HG02759 (cell line): ENCODE measurements at regions not wholly inside any gene's neighbourhood (a gene's known extent, or its start where the extent isn't known, plus 50 kb on each side); places are given as distances from the start of the nearest gene placed in this dataset.

Source experiments
- ATAC-seq: cut with Tn5 transposase; IDR thresholded peaks from one replicate; pipeline ENCODE4 v1.9.1; 2021; ENCODE audit warnings: mild to moderate bottlenecking, moderate library complexity; ENCODE audit not compliant: unreplicated experiment

DNA sequence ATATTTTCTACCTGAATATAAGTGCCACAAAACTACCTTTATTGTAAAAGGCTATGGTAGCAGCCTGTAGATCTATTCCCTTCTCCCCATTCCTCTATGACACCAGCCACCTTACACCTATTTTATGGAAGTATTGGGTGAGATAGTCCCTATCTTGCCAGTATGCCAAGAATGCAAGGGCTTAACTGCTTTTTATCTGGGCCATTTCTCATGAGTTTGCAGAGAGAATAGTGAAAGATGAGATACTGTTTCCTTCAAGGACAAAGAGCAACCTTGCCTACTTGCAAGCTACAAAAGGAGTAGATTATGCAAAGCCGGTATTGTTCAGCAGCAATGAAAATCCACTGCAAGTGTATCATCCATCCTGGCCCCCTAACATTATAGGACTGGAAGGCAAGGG, 1775.6 kb upstream of the SEL1L start:
- no peak for ATAC-seq

DNA sequence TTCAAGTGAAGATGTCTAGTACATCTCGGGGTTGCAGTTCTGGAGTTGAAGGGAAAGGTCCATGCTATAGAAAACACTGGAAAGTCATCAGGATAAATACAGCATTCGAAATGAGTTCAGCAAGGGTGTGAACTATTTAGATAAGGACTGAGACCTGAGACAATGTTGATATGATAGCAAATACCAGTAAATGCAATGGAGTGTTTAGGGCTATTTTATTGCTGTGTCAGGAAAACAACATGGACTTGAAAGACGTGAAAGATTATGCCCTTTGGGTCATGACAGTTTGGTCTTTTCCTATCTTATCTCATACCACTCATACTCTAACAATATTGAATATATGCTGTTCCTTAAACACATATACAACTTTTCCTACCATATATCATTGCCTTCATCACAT, 1776.2 kb upstream of the SEL1L start:
- no peak for ATAC-seq

DNA sequence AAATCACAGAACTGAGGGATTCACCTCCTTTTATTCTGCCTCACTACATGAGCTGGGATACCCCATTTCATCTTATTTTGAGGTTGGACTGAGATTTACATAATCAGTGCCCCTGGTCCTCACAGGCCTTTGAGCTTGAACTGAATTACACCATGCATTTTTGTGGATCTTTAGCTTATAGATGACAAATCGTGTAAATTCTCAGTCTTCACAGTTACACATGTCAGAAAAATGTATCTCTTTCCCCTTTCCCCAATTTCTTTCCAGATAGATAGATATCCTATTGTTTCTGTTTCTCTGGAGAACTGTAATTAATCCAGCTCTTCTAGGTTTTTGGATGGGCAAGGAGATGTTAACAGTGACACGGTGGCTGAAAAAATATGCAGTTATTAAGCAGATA, 1778.9 kb upstream of the SEL1L start:
- ATAC-seq, result no peak

DNA sequence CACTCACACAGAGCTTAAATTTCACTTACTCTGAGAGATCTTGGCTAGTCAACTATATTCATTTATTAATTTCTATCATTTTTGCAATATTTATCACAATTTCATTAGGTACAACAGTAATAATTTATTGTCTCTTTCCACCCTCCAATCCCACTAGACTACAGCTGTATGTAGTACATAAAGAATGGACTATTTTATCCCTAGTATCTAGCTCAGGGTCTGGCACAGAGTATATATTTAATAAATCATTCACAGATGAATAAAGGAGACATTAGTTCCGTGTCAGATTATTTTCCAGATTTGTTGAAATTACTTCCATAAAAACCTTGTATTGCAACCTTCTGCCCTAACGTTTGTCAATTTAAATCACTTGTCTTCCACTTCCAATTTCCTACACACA, 1781.1 kb upstream of the SEL1L start:
- ATAC-seq, result no peak

DNA sequence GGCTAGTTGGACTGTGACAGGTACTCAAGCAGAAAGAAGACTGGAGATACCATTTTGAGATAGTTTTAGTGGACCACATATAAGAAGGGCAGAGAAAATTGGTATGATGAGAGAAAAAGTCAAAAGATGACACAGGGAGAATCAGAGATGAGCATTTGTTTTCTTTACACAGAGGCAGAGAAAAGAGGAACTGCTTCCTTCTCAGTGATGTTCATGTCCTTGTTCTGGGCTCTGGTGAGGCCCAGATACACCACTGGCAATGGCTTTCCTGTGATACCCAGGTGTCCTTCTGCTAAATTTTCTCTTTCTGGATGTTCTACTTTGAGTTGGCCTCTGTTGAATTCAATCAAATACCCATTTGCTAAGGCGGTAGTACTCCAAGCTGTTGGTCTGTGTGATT, 1782.7 kb upstream of the SEL1L start:
- no peak for ATAC-seq

DNA sequence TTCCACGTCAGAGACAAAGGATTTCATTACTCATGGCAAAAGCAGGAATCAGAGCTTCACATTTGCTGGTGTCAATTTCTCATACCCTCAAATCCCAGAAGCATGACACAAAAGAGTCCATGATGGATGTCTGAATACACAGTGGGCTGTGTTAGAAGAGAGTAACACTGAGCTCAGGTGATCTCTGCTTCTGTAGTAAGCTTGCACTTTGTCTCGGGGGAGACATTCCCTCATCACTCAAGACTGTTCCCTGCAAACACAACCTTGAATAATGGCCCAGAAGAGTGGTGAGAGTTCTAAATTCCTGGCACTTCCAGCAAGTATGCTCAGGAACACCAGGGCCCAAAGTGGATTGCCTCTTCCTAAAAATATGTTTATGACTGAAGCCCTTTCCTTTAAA, 1787.2 kb upstream of the SEL1L start:
- no peak for ATAC-seq

DNA sequence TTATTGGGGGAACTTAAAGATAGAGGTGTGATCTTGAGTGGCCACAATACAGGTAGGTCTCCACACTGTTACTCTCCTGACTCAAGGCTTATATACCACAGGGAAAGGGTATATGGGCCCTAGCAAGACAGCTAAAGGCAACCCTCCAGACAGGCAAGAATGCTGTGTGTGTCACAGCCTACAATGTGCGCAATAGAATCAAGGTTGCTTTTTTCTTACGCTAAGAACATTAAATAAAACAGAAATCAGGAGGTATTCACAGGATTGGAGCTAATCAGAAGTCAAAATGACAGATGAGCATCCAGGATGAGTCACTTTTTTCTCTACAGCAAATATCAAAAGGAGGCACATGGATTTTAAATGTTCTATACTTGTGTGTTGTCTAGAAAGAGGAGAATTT, 1797.9 kb upstream of the SEL1L start:
- ATAC-seq, result no peak

DNA sequence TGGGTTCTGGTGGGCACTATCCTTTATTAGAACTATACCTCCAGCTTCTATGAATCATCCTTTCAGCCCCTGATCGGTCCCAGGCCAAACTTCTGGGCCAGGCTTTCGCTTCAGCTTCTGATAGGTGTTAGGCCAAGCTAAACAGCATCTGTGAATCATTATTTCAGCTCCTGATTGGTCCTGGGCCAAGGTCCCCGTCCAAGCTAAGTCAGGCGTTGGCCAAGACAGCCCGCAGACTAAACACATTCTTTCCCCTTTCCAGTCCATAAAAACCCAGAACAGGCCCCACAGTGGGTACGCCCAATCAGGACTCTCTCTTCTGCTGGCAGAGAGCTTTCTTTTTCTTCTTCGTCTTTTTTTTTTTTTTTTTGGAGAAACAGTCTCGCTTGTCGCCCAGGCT, 1808.9 kb upstream of the SEL1L start:
- ATAC-seq, result no peak

DNA sequence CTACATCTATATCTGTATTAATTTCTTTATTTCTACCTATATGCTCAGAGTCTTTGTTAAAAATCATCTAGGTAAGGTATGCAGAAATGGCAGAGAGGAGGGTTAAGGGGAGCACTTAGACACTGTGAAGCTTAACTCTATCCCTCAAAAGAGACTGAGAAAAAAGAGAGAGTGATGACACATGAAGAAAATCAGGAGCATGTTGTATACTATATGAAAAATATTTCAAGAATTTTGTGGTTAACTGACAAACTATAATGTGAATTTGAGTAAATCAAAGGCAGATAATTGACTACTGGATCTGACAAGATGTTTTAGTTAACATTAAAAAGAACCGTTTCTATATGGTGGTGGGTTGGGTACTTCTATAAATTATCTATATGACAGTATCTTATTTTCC, 1814.2 kb upstream of the SEL1L start:
- no peak for ATAC-seq

DNA sequence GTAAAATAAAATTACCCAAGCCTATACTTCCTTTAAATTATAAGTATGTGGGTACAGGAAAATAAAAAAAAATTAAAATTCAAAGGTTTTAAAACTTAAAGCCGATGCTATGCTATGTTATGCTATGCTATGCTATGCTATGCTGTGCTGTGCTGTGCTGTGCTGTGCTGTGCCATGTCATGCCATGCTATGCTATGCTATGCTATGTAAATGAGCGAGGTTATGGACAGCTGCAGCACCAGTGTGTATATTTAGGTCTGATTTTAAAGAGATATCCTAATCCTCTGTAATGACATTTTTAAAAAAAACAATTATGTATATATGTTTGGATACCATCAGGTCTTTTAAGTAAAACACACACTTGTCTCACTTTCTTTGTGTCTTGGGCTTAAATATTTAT, 1822.0 kb upstream of the SEL1L start:
- ATAC-seq, result no peak

DNA sequence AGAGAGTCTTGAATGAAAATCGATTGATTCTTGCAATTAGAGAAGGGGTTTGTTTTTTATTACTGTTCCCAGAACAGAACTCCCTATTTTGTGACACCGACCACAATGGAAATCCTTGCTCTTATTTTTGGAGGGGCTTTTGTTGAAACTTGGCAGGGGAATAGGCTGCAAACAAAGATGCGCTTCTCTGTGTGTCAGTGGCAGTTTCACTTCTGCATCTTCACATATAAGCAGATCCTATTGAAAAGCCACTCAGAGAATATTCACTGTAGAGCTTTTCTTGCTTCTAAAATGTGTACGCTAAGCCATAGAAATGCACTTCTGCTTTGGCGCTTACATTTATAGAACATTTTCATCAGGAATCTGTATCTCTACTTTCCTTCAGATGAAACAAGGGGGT, 1822.4 kb upstream of the SEL1L start:
- no peak for ATAC-seq

DNA sequence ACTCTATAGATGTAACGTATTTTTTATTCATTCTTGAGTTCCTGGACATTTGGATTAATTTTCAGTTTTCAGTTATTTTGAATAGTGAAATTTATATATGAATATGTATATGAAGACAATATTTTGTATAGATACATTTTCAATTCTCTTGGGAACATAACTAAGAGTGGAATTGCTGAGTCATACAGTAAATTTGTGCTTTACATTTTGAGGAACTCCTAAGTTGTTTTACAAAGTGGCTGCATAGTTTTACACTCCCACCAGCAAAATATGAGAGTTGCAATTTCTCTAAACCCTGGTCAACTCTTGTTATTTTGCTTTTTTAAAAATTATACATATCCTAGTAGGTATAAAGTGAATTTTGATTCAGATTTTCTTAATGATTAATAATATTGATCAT, 1838.6 kb upstream of the SEL1L start:
- no peak for ATAC-seq

DNA sequence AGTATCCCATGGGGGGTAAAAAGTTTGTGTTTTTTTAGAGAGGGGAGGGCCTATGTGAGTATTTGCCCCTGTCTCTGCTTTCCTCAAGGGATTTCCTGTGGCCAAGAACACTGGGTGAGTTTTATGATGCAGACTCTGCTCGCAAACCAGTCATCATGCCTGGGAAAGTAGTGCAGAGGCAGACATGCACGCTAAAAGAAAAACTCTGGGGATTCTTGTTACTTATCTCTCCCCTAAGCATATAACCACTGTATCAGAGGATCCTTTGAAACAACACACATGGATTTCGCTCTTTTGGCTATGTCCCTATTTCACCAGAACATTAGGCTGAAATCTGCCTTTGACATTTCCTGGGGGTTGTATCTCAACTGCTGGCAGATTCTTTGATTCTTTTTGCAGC, 1845.8 kb upstream of the SEL1L start:
- ATAC-seq, result no peak

DNA sequence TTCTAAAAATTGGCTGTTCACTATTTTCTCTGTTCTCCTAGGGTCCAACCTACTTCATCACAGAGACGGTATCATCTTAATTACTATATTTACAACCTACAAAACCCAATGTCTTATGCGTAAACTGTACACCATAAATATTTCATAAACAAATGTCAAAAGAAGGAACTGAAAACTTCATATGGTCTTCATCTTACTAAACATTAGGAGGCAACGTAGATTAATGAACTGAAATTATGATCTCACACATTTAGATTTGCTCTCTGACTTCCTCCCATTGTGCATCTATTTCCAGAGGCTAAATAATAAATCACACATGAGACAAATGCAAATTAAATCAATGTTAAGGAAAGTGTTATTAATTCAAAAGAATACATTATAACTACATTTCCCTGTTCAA, 1850.6 kb upstream of the SEL1L start:
- ATAC-seq, result no peak

DNA sequence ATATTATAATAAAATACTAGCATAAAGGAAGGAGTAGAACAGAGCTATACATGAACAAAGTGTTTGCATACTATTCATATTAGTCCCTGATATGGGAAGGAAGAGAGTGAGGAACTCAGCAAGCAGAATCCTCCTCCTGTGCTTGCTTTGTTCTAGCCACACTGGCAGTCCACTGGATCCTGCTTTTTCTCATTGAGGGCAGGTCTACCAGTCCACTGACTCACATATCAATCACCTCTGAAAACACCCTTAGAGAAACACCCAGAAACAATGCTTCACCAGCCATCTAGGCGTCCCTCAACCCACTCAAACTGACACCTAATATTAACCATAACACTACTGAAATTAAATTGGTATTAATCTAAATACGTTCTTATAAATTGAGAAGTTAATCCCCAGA, 1861.7 kb upstream of the SEL1L start:
- ATAC-seq, result no peak

DNA sequence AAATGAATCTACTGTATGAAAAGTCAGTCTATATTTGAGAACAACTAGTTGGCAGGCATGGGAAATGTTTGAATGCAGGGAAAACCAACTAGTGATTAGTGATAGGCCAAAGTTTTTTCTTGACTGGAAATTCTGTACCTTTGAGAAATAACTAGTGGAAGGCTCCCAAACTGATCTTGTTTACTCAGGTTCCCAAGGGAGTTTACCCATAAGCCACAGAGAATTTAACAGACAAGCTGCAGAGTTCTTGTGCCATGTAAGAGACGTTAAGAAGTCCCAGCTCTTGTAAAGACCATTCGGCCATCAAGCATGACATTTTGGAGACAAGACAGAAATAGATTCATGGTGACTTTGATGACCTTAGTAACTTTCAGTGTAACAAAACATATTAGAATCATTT, 1882.8 kb upstream of the SEL1L start:
- ATAC-seq, result no peak

DNA sequence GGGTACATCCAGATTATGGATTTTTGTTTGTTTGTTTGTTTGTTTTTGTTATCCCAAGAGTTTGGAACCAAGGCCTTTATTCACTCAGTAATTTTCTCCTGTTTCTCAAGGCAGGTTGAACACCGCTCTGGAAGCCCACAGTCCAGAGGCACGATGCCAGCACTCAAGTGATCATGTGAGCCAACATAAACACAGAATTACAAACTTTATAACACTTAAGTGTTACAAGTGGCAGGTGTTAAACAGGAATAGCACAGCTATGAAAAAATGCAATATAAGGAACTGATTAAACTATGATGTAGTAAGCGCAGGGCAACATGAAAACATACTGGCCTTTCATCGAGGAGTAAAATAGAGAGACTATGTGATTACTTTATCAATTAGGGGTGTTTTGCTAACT, 1885.8 kb upstream of the SEL1L start:
- no peak for ATAC-seq

DNA sequence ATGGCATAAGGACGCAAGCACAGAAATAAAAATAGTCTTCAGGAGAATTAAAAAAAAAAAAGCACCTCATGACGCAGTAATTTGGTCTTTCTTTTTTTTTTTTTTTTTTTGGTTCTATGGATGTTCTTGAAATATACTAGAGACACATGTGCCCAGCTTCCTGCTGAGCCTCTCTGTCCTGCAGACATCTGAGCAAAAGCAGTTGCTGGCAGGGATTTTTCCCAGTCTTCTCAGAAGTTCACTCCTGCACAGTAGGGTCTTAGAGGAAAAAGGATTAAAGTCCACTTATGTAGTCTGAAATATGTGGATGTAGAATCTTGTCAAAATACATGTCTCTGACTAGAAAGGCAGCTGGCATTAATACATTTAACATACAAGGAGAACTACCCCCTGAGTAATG, 1888.1 kb upstream of the SEL1L start:
- no peak for ATAC-seq

DNA sequence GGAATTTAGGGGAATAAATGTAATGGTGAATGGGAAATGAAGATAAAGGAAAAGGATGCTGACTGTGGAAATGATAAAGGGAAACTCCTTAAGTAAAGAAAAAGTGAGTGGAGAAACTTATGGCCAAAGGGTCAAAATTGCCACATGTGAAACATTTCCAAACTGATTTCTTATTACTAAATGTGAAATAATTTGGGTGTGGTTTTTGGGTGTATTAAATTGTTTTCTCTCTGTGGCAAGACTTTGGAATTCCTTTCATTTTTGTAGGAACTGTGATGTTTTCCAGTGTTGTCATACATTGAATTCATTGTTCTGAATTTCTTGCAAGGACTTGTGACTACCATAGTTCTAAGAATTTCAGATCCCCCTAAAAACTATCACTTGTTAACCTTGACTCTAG, 1891.5 kb upstream of the SEL1L start:
- no peak for ATAC-seq

DNA sequence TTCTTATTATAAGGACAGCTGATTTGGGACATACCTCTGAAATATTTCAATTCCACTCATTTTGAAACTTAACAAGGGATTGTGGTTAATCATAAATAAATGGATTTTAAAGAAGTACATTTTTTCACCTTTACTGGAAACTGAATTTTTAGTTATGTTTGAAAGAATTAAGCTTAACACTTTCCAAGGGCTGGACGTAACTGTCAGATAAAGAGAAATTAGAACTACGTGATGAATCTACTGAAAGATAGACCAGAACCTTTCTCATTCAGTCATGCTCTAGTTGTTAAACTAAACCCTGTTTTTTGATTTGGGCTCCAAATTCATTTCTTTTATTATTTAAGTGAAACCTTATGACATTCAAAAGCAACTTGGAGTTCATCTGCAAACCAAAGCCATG, 1892.1 kb upstream of the SEL1L start:
- ATAC-seq, result no peak

DNA sequence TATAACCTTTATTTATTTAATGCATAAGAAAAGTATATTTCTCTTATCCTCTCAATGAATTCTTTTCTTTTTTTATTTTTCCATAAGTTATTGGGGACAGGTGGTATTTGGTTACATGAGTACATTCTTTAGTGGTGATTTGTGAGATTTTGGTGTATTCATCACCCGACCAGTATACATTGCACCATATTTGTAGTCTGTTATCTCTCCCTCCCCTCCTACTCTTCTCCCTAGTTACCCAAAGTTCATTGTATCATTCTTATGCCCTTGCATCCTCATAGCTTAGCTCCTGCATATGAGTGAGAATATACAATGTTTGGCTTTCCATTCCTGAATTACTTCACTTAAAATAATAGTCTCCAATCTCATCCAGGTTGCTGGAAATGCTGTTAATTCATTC, 1900.0 kb upstream of the SEL1L start:
- no peak for ATAC-seq

DNA sequence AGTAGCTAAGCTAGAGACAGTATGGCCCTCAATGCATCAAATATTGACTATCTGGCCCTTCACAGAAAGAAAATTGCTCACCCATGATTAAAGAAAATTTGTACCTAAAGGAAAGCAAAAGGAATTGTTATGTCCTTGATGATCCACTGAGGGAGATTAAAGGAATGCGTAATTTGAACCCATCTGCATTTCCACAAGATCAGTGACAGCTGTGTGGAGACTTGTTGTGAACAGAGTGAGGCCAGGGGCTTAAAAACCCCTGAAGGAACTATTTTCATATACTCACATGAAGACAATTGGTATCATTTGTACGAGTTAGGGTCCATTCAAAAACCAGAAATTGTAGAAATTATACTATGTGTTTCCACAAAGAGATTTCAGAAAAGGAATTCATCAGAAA, 1908.1 kb upstream of the SEL1L start:
- no peak for ATAC-seq

DNA sequence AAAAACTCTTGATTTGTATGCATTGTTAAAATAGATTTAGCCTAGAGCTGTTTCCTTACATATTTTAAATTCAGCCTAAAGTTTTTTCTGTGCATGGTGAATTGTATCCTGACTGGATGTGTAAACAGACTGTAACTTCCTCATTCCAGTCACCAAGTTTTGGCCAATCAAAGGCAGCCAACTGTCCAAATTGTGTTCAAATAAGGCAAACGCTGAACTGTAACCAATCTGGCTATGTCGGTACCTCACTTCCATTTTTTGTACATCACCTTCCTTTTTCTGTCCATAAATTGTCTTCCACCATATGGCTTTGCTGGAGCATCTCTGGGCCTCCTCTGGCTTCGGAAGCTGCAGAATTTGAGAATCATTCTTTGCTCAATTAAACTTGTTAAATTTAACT, 1921.9 kb upstream of the SEL1L start:
- no peak for ATAC-seq

DNA sequence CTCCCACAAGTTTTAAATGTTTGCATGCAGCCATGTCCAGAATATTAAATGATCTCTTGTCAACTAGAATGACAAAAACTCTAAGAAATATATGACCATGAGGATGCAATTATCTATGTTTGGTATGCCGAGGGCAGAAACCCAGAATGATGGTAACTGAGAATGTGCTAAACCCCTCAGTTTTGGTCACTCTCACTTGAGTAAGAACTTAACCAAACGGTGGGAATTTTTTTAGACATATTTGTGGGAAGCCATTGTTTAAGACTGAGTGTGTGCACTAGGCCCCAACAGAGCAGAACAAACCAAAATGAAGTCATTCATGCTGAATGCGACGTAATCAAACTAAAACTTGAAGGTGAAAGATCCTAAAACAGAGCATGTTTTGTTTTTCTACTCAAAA, 1927.9 kb upstream of the SEL1L start:
- ATAC-seq, result no peak
